PC-3 (cell line): ENCODE measurements at regions not wholly inside any gene's neighbourhood (a gene's known extent, or its start where the extent isn't known, plus 50 kb on each side); places are given as distances from the start of the nearest gene placed in this dataset.

ENCODE experiments used
- CTCF ChIP-seq: fragments of 300-600 bp; sonication (generic); conservative IDR thresholded peaks from 2 replicates; pipeline ENCODE4 v1.5.1; 2017; ENCODE audit warnings: antibody characterized with exemption, low read depth, mild to moderate bottlenecking, low read length
- EZH2 ChIP-seq: fragments of 300-600 bp; sonication (generic); IDR thresholded peaks from one replicate; pipeline ENCODE4 v1.6.1; 2017; ENCODE audit warnings: antibody characterized with exemption, mild to moderate bottlenecking, low read length; ENCODE audit not compliant: unreplicated experiment
- EZH2phosphoT487 ChIP-seq: fragments of 300-600 bp; sonication (generic); IDR thresholded peaks from 2 replicates; pipeline ENCODE4 v1.6.1; 2018; ENCODE audit warnings: mild to moderate bottlenecking, antibody characterized with exemption, low read length, borderline replicate concordance

GRCh38 chr18:10352671-10353070, 101.8 kb upstream of the APCDD1 start:
- TF ChIP-seq CTCF (no peak), EZH2 (no peak), EZH2phosphoT487 (no peak)
